Parathyroid adenoma (tissue), 2 donors: ENCODE measurements at regions not wholly inside any gene's neighbourhood (a gene's known extent, or its start where the extent isn't known, plus 50 kb on each side); places are given as distances from the start of the nearest gene placed in this dataset.

Experiments
- H2AFZ ChIP-seq: fragments of 300-600 bp; sonication (generic); one replicate; pipeline ENCODE4 v1.7.0; 2017; ENCODE audit warnings: antibody characterized with exemption, mild to moderate bottlenecking
- H3K27ac ChIP-seq: fragments of 300-600 bp; sonication (generic); one replicate; pipeline ENCODE4 v1.7.0; 2017
- H3K27me3 ChIP-seq: fragments of 300-600 bp; sonication (generic); one replicate; pipeline ENCODE4 v1.7.0; 2017; ENCODE audit warnings: low read length; ENCODE audit not compliant: control insufficient read depth, insufficient read depth
- H3K36me3 ChIP-seq: fragments of 300-600 bp; sonication (generic); one replicate; pipeline ENCODE4 v1.7.0; 2017; ENCODE audit warnings: low read length; ENCODE audit not compliant: control insufficient read depth, insufficient read depth
- H3K4me1 ChIP-seq: fragments of 300-600 bp; sonication (generic); one replicate; pipeline ENCODE4 v1.7.0; 2017; ENCODE audit warnings: control low read depth
- H3K4me2 ChIP-seq: fragments of 300-600 bp; sonication (generic); one replicate; pipeline ENCODE4 v1.7.0; 2017; ENCODE audit warnings: low read length
- H3K4me3 ChIP-seq: fragments of 300-600 bp; sonication (generic); one replicate; pipeline ENCODE4 v1.7.0; 2017; ENCODE audit warnings: low read depth, low read length
- H3K79me2 ChIP-seq: fragments of 300-600 bp; sonication (generic); one replicate; pipeline ENCODE4 v1.7.0; 2017; ENCODE audit warnings: control low read depth
- H3K9ac ChIP-seq: fragments of 300-600 bp; sonication (generic); one replicate; pipeline ENCODE4 v1.7.0; 2017; ENCODE audit warnings: mild to moderate bottlenecking
- H3K9me3 ChIP-seq: fragments of 300-600 bp; sonication (generic); one replicate; pipeline ENCODE4 v1.7.0; 2017; ENCODE audit warnings: low read length; ENCODE audit not compliant: control insufficient read depth
- CTCF ChIP-seq: fragments of 300-600 bp; sonication (generic); IDR thresholded peaks from one replicate; pipeline ENCODE4 v1.7.0; 2017; ENCODE audit warnings: antibody characterized with exemption, mild to moderate bottlenecking
- donor health status: primary hyperparathyroidism.

- Histone ChIP-seq H3K27me3 (no peaks in the 10 kb centered on the region), H3K4me2 (no peak overlapping the region), H3K79me2 (no peaks in the 10 kb centered on the region), H3K9ac (no peak overlapping the region), H3K9me3 (no peaks in the 10 kb centered on the region), H2AFZ (no peak overlapping the region), H3K36me3 (no peaks in the 10 kb centered on the region), H3K27ac (no peak overlapping the region), H3K4me1 (no peaks in the 10 kb centered on the region), H3K4me3 (no peak overlapping the region)
- no peak for TF ChIP-seq CTCF
Measured at GRCh38 chr5:167713896-167714295, 577.5 kb upstream of the WWC1 start.

GRCh38 chr5:167716126-167716775, 575.2 kb upstream of the WWC1 start:
- no peaks in the 10 kb centered on the region for H3K9me3 ChIP-seq
- no peak overlapping the region for H3K9ac ChIP-seq
- no peak for TF ChIP-seq CTCF
- H2AFZ ChIP-seq: no peak overlapping the region
- no peaks in the 10 kb centered on the region for H3K36me3 ChIP-seq
- no peak overlapping the region for H3K27ac ChIP-seq
- H3K4me3 ChIP-seq: no peak overlapping the region
- no peaks in the 10 kb centered on the region for H3K4me1 ChIP-seq
- no peak overlapping the region for H3K4me2 ChIP-seq
- no peaks in the 10 kb centered on the region for H3K27me3 ChIP-seq
- H3K79me2 ChIP-seq: no peaks in the 10 kb centered on the region

- Histone ChIP-seq H3K9ac (no peak overlapping the region), H3K36me3 (no peaks in the 10 kb centered on the region), H3K27ac (no peak overlapping the region), H3K4me2 (no peak overlapping the region), H3K4me3 (no peak overlapping the region), H3K4me1 (no peaks in the 10 kb centered on the region), H2AFZ (no peak overlapping the region), H3K27me3 (no peaks in the 10 kb centered on the region), H3K79me2 (no peaks in the 10 kb centered on the region), H3K9me3 (no peaks in the 10 kb centered on the region)
- TF ChIP-seq CTCF: no peak
Measured at GRCh38 chr5:167720259-167720658, 571.2 kb upstream of the WWC1 start.

GRCh38 chr5:167720676-167721260, 570.7 kb upstream of the WWC1 start:
- Histone ChIP-seq H2AFZ (no peak overlapping the region), H3K27ac (no peak overlapping the region), H3K4me3 (no peak overlapping the region), H3K27me3 (no peaks in the 10 kb centered on the region), H3K4me1 (no peaks in the 10 kb centered on the region), H3K4me2 (no peak overlapping the region), H3K9me3 (no peaks in the 10 kb centered on the region), H3K9ac (no peak overlapping the region), H3K36me3 (no peaks in the 10 kb centered on the region), H3K79me2 (no peaks in the 10 kb centered on the region)
- TF ChIP-seq CTCF: no peak

- Histone ChIP-seq H3K36me3 (no peaks in the 10 kb centered on the region), H3K27ac (no peak overlapping the region), H3K4me2 (no peak overlapping the region), H3K9ac (no peak overlapping the region), H3K79me2 (no peaks in the 10 kb centered on the region), H3K4me3 (no peak overlapping the region), H3K4me1 (no peaks in the 10 kb centered on the region), H3K27me3 (no peaks in the 10 kb centered on the region), H3K9me3 (no peaks in the 10 kb centered on the region), H2AFZ (no peak overlapping the region)
- TF ChIP-seq CTCF: no peak
Measured at GRCh38 chr5:167721926-167722440, 569.5 kb upstream of the WWC1 start.
